SKM-1 (cell line): ENCODE measurements at regions not wholly inside any gene's neighbourhood (a gene's known extent, or its start where the extent isn't known, plus 50 kb on each side); places are given as distances from the start of the nearest gene placed in this dataset.
"Not testable (repeated sequence)": the region's sequence is repeated elsewhere in the genome, so short reads cannot be mapped to it uniquely, and the experiment has no call there.

ENCODE experiments used
- DNase-seq: peaks from one replicate; lab custom pipeline; 2025; ENCODE audit not compliant: unreplicated experiment; lab: John Stamatoyannopoulos, UW

- no peak for DNase-seq
Observed at GRCh38 chr2:67323209-67323991, 73.7 kb upstream of the ETAA1 start.

GRCh38 chr2:67329513-67329912, 67.6 kb upstream of the ETAA1 start:
- DNase-seq, result no peak

GRCh38 chr2:67329951-67330350, 67.2 kb upstream of the ETAA1 start:
- no peak for DNase-seq

- DNase-seq, result not testable (repeated sequence)
Observed at GRCh38 chr2:67331419-67332086, 65.6 kb upstream of the ETAA1 start.

GRCh38 chr2:67337903-67338302, 59.2 kb upstream of the ETAA1 start:
- no peak for DNase-seq

GRCh38 chr2:67338601-67339233, 58.4 kb upstream of the ETAA1 start:
- no peak for DNase-seq

GRCh38 chr2:67339234-67339885, 57.8 kb upstream of the ETAA1 start:
- DNase-seq, result no peak

- DNase-seq, result no peak
Observed at GRCh38 chr2:67340133-67341011, 56.8 kb upstream of the ETAA1 start.

GRCh38 chr2:67341012-67341318, 56.2 kb upstream of the ETAA1 start:
- no peak for DNase-seq

GRCh38 chr2:67341336-67341735, 55.8 kb upstream of the ETAA1 start:
- DNase-seq, result no peak

GRCh38 chr2:67342394-67342793, 54.7 kb upstream of the ETAA1 start:
- DNase-seq, result no peak

- no peak for DNase-seq
Observed at GRCh38 chr2:67346718-67347407, 50.3 kb upstream of the ETAA1 start.
